Ovary (tissue), 3 donors: ENCODE measurements at regions not wholly inside any gene's neighbourhood (a gene's known extent, or its start where the extent isn't known, plus 50 kb on each side); places are given as distances from the start of the nearest gene placed in this dataset.

Source experiments
- POLR2A ChIP-seq: fragments of 450-650 bp; IDR thresholded peaks from one replicate; pipeline ENCODE4 v1.6.1; 2017; ENCODE audit warnings: antibody characterized with exemption, mild to moderate bottlenecking, moderate library complexity
- TF ChIP-seq, protein P1 (sequence below), 3 donors: fragments of 450-650 bp in 2 of 3; fragments of 200-600 bp in 1 of 3; IDR thresholded peaks; one replicate each; pipeline versions ENCODE4 v1.5.1 to v1.8.0; 2016 to 2022; ENCODE audit warnings: antibody characterized with exemption in 3 of 3, mild to moderate bottlenecking in 1 of 3
- donor health status: DM: no; HTN: no; CAD: no.

DNA sequence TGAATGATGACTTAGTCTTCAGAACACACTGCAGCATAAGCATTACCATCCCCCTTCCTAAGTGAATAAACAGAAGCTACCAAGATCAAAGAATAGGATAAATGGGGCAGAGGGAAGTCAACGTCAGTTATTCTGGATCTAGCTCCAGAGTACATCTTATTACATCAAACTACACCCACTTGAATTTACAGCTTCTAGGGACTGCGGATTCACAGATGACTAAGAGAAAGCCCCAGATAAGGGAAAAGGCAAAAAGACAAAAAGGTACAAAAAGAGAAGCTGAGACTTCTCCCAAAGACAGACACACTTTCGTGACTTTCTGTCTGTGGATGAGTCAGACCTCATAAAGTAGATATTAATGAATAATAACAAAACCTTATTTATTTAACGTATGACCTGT lies 457.9 kb upstream of the BRINP1 start:
- TF ChIP-seq POLR2A = no peak
- TF ChIP-seq, protein P1, sequence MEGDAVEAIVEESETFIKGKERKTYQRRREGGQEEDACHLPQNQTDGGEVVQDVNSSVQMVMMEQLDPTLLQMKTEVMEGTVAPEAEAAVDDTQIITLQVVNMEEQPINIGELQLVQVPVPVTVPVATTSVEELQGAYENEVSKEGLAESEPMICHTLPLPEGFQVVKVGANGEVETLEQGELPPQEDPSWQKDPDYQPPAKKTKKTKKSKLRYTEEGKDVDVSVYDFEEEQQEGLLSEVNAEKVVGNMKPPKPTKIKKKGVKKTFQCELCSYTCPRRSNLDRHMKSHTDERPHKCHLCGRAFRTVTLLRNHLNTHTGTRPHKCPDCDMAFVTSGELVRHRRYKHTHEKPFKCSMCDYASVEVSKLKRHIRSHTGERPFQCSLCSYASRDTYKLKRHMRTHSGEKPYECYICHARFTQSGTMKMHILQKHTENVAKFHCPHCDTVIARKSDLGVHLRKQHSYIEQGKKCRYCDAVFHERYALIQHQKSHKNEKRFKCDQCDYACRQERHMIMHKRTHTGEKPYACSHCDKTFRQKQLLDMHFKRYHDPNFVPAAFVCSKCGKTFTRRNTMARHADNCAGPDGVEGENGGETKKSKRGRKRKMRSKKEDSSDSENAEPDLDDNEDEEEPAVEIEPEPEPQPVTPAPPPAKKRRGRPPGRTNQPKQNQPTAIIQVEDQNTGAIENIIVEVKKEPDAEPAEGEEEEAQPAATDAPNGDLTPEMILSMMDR (IDR thresholded peaks at IDR 0.05) = no peak
